ENCODE measurements at regions not wholly inside any gene's neighbourhood (a gene's known extent, or its start where the extent isn't known, plus 50 kb on each side); places are given as distances from the start of the nearest gene placed in this dataset.

DNA sequence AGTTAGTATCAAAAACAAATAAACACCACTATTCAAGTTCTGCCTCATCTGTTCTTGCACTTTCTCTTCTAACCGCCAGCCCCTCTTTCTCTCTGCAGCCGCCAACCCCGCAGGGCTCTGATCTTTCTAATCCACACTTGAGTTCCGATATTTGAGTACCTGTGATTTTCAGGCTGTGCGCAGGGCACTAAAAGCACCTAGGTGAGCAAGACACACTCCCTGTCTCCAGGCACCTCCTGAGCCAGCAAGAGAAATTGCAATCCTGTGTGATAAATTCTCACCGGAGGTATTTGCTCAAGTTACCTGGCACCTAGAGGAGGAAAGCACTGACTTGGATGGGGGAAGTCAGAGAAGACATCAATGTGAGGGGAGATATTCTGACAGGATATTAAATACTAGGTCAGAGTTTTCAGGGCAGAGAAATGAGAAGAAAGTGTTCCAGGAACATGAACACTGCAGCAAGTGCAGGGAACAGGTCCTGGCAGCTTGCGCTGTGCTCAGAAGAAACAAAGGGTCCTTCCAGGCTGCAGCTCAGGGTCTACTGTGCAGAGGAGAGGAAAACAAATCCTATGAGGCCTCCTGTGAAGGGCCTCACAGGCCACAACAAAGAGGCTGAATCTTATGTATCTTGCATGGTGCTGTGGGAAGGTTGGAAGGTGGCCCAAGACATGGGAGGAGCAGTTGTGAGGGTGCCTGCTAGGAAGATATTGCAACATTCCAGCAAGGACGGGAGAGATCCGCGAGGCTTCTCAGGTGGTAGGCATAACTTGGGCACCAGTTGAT, 568.7 kb upstream of the MGMT start:
- no peak overlapping the region for H3K4me3 ChIP-seq (ENCODE audit: low read depth, low read length)
- TF ChIP-seq, protein P1, sequence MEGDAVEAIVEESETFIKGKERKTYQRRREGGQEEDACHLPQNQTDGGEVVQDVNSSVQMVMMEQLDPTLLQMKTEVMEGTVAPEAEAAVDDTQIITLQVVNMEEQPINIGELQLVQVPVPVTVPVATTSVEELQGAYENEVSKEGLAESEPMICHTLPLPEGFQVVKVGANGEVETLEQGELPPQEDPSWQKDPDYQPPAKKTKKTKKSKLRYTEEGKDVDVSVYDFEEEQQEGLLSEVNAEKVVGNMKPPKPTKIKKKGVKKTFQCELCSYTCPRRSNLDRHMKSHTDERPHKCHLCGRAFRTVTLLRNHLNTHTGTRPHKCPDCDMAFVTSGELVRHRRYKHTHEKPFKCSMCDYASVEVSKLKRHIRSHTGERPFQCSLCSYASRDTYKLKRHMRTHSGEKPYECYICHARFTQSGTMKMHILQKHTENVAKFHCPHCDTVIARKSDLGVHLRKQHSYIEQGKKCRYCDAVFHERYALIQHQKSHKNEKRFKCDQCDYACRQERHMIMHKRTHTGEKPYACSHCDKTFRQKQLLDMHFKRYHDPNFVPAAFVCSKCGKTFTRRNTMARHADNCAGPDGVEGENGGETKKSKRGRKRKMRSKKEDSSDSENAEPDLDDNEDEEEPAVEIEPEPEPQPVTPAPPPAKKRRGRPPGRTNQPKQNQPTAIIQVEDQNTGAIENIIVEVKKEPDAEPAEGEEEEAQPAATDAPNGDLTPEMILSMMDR (IDR thresholded peaks at IDR 0.05; ENCODE audit: borderline replicate concordance, insufficient read depth, low read depth, low read length), result no peak

DNA sequence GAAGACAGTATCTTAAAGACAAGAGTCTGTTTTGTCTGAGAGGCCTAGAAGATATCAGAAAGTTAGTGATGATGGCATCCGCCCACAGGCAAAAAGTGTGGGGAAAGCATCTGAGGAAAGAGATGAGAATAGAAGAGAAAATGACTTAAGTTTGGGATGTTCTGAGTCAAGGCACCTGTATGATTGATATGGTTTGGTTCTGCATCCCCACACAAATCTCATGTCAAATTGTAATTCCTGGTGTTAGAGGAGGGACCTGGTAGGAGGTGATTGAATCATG, 568.2 kb upstream of the MGMT start:
- no peak overlapping the region for H3K4me3 ChIP-seq (ENCODE audit: low read depth, low read length)
- TF ChIP-seq, protein P1 (IDR thresholded peaks at IDR 0.05; ENCODE audit: borderline replicate concordance, insufficient read depth, low read depth, low read length), result no peak

DNA sequence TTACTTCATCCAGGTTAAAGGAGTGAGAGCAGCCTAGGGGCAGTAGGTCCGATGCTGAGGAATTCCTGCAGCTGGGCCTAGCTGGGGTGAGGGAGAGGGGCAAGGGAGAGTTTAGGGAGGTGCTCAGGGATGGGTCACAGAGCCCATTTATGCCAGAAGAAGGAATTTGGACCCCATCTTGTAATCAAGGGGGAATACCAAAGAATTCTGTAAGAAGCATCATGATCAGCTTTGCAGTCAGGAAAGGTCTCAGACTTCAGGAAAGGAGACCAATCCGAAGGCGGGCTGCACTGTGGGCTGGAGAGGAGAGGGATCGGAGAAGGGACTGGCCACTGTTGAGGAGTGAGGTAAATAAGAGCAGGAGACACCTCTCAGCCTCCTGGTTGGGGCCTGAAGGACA, 566.6 kb upstream of the MGMT start:
- H3K4me3 ChIP-seq (ENCODE audit: low read depth, low read length), result no peak overlapping the region
- TF ChIP-seq, protein P1 (IDR thresholded peaks at IDR 0.05; ENCODE audit: borderline replicate concordance, insufficient read depth, low read depth, low read length), result no peak

GRCh38 chr10:128901236-128901635, 565.8 kb upstream of the MGMT start:
- no peak overlapping the region for H3K4me3 ChIP-seq (ENCODE audit: low read depth, low read length)
- TF ChIP-seq, protein P1 (IDR thresholded peaks at IDR 0.05; ENCODE audit: borderline replicate concordance, insufficient read depth, low read depth, low read length), result no peak

DNA sequence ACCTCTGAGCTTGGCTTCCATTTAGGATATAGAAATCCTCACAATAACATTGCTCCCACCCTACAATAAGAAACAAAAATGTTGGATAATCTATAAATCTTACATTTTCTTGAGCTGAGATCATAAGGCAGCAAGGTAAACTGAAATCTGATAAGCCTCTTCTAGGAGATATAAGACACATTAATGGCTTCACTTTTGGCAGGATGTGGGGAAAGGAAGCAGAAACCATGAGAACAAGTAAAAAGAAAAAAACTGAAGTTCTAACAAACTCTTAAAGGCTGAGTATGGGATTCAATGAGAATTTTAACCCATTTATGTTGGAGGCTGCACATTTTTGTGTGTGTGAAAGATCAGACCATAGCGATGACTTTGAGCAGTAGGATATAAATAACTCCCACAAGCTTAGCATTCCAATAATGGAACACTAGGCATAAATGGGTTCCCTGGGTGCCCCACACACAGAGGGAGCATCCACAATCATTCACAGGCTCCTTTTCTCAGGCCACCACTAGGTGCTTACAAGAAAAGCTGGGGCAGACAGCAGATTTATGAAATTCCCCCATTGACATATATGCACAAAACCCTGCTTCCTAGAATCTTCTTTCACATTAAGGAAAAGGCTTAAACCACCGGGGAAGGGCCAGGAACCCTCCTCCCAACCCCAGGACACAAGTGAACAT, 564.9 kb upstream of the MGMT start:
- H3K4me3 ChIP-seq (ENCODE audit: low read depth, low read length), result no peak overlapping the region
- TF ChIP-seq, protein P1 (IDR thresholded peaks at IDR 0.05; ENCODE audit: borderline replicate concordance, insufficient read depth, low read depth, low read length), result no peak

GRCh38 chr10:128907155-128907941, 559.7 kb upstream of the MGMT start:
- no peak overlapping the region for H3K4me3 ChIP-seq (ENCODE audit: low read depth, low read length)
- TF ChIP-seq, protein P1 (IDR thresholded peaks at IDR 0.05; ENCODE audit: borderline replicate concordance, insufficient read depth, low read depth, low read length), result no peak
